NCI-H1105 treated with DMSO at 0.1 percent for 48 hours (cell line): ENCODE measurements at regions not wholly inside any gene's neighbourhood (a gene's known extent, or its start where the extent isn't known, plus 50 kb on each side); places are given as distances from the start of the nearest gene placed in this dataset.

Source experiments
- DNase-seq: peaks from one replicate; lab custom pipeline; 2025; lab: John Stamatoyannopoulos, UW

DNA sequence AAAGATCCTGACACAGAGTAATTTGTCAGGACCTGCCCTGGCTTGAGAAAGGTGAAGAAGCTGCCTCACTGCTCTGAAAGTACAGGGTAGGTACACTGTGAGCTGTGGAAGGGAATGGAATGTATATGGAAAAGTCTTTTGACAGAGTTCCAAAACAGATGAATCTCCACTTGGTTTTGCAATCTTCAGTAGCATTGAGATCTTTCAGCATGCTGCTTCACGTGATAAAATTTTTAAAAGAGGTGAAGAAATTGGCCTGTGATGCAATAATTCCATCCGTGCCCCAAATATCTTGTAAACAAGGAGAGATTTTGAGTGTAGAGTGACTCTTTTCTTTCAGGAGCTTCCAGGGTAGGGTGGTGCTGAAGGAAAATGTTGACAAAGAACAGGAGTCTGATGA lies 123.1 kb downstream of the OSR1 start:
- no peak for DNase-seq

- no peak for DNase-seq
Measured at GRCh38 chr2:19232312-19232711, 126.1 kb downstream of the OSR1 start.

GRCh38 chr2:19231625-19232024 lies 126.8 kb downstream of the OSR1 start:
- no peak for DNase-seq

DNA sequence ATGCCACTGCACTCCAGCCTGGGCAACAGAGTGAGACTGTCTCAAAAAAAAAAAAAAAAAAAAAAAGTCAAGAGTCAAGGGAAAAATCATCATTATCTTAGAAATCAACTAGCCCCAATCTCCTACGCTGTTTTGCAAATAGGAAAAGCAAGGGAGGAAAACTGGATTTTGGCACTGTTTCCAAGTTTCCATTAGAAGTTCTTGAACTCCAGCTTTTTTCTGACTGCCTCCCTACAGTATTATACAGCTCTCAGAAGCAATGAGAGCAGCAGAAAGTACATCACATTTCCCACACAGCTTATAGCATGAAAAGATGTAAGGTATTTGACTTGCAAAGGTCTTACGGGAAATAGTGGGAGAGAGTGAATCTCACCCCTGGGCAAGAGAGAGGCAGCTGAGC lies 127.8 kb downstream of the OSR1 start:
- DNase-seq: no peak

DNA sequence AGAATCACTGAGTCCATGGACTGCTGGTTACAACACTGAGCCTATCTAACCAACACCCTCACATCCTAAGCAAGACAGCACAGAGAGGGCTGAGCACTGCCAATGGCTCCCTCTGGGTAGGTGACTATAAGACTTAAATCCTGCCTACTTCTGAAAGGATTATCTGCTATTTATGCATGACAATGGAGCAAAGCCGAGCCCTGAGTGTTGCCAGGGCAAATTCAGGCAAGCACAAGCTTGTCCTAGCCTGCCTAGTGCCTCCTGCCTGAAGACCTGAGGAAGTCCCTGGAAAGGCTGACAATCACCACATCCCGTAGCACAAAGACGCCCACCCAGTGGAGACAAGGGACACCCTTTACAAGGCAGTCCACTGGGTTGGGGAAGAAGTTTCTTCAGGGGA lies 129.7 kb downstream of the OSR1 start:
- peak; percentile 64 for DNase-seq

DNA sequence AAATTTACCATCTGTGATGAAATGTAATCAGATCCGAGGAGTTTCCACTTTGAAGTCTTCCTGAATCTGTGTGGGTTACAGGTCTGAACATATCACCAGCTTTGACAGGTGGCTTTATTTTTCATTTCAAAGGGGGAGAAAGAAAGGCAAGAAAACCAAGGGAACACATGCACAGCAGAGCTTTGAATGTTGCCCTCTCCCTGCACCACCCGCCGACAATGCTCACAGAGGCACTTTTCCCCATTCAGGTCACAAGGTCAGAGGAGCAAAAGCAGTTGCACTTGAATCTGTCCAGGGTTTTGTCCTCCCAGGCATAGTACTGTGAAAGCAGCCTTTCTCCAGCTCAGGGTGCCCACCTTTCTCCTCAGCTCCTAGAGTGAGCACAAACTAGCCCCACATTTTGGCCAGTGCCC lies 130.2 kb downstream of the OSR1 start:
- DNase-seq: no peak

- DNase-seq: no peak
Measured at GRCh38 chr2:19226871-19227270, 131.6 kb downstream of the OSR1 start.

GRCh38 chr2:19226386-19226785 lies 132.0 kb downstream of the OSR1 start:
- DNase-seq: no peak

GRCh38 chr2:19225931-19226330 lies 132.5 kb downstream of the OSR1 start:
- no peak for DNase-seq

GRCh38 chr2:19225126-19225525 lies 133.3 kb downstream of the OSR1 start:
- no peak for DNase-seq

DNA sequence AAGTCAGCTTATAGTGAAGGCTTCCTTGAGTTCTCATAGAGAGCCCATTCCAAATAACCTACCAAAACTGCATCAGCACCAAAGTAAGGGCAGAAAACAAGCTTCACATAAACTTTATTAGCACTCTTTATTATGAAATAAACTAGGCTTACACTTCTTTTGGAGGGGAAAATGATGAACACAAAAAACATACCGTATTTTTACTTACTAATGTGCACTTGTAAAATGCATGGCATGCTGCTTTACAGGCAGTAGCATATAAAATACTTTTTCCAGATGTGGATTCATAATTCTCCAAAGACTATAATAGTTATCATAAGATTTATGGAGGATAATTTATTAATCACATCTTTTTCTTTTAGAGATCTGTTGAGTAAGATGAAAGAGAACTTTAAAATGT lies 133.9 kb downstream of the OSR1 start:
- no peak for DNase-seq

DNA sequence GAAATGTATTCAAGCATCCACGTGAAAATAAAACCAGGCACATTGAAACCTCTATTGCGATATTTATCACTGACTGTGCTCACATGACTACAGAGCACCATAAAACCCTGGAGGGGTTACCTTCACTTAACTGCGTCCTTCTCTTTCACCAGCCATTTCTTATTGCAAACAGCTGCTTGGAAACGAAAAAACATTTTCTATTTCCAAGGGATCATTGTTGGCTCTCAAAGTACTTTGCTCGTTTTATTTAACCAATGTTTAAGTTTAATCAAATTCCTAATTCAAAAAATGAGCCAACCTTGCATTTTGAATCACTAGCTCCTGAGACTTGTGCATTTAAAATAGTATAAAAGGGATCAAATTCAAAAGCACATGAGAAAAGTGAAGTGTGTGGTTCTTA lies 134.4 kb downstream of the OSR1 start:
- no peak for DNase-seq

DNA sequence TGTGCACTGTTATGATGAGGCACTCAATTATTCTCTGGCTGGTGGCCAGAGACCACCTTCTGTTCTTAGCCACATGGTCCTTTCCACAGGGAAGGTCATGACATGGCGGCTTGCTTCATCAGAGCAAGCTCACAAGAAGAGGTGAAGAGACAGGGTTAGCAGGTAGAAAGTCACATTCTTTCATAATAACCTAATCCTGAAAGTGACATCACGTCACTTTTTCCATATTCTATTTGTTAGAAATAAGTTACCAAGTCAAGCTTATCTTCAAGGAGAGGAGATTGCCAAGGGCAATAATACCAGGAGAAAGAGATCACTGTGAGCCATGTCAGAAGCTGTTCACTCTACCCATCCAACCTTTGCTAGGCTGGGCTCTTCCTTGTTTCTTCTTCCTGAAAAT lies 139.4 kb downstream of the OSR1 start:
- DNase-seq: no peak

- no peak for DNase-seq
Measured at GRCh38 chr2:19218166-19218565, 140.3 kb downstream of the OSR1 start.

DNA sequence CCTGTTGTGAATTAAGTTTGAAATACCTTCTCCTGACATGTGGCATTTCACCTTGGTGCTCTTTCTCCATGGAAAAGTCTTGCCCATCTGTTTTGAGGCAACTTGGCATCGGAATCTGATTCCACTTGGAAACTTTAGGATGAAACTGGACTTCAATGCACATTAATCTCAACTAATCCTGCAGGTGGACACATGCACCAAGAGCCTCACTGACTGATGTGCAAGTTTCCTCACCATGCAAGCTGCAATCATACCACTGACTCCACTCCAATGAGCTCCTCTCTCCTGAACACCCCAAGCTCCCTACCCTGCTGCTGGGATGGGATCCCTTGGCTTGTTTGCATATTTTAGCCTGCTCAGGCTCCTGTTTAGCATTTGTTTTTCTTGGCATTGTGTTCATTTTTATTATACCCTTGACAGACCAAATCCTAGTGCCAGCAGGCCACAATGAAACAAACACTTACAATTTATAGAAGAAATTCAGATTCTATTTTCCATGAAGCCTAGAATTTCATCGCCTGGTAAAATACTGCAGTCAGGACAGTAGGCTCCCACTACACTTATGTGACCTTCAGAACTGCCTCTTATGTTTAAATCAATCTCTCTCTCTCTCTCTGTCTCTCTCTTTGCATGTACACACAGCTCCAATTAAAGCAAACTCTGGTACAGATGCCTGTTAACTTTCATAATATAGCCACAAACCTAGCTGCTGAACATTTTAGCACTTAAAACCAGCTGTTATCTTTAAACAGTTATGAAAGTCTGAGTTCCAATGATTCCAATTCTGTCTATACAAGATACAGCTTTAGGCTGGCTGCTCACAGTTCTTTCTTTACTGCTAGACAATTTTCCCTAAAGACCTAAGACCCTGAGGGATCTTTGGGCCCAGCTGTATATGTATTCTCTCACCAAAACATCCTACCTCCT lies 141.5 kb downstream of the OSR1 start:
- DNase-seq: no peak

DNA sequence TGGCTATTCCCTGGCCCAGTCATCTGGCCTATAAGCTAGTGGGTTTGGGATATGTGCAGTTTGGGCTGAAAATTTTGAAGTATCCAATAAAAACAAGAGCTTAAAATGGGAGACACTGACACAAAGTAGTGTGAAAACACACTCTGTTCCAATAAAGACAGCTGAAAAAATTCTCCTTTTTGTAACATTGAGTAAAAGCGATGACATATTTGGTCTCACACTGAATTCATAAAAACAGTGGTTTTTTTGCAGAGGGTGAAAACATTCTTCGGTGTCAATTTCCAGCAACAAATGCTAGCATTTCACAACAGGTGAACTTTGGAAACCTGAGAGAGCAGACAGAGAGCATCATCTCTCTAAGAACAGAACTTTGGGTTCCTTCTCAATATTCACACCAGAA lies 142.2 kb downstream of the OSR1 start:
- no peak for DNase-seq

DNA sequence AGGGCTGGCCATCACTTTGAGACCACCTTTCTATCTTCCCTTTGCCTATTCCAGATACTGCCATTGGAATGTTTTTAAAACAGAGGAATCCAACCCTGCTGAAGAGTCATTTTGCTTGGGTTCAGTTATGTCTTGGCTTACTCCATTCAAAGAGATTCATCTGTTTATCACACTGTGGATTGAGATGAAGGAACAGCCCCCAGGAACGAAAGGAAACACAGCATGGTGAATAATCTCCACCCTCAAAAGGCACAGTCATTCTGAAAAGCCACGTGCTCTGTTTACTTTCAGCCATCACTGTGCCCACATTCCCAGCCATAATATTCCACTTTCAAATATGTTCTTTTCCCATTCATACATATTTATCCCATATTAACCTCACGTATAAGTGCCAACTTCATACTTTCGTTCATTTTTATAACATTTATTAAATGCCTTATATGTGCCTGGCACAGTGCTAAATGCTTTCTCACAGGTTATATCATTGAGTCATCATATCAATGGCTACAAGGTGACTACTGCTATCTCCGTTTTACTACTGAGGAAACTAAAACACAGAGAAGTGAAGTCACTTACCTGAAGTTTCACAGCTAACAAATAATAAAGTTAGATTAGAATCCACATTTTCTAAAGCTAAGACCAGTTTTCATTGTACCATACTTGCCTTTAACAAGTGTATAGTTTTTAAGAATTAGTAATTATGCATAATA lies 143.6 kb downstream of the OSR1 start:
- DNase-seq: no peak

DNA sequence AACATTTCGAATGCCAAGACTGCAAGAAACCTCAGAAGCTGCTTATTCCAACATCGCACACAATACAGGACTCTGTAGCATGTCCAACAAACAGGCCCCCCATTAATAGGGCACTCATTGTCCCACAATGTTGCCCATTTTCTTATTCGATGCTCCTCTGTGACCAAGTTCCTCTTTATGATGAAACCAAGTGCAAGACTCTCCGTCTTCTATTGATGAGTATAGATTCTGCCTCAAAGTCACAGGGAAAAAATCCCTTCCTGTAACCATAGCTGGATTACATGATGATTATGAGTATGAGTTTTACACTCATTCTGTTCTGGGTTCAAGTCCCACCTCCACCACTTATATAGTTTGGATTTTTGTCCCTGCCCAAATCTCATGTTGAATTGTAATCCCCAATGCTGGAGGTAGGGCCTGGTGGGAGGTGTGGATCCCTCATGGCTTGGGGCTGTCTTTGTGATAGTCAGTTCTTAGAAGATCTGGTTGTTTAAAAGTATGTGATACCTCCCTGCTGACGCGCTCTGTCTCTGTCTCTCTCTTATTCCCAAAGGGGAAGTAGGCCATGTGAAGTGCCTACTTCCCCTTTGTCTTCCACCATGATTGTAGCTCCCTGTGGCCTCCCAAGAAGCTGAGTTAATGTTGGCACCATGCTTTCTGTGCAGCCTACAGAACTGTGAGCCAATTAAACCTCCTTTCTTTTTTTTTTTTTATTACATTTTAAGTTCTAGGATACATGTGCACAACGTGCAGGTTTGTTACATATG lies 148.7 kb downstream of the OSR1 start:
- DNase-seq: no peak

DNA sequence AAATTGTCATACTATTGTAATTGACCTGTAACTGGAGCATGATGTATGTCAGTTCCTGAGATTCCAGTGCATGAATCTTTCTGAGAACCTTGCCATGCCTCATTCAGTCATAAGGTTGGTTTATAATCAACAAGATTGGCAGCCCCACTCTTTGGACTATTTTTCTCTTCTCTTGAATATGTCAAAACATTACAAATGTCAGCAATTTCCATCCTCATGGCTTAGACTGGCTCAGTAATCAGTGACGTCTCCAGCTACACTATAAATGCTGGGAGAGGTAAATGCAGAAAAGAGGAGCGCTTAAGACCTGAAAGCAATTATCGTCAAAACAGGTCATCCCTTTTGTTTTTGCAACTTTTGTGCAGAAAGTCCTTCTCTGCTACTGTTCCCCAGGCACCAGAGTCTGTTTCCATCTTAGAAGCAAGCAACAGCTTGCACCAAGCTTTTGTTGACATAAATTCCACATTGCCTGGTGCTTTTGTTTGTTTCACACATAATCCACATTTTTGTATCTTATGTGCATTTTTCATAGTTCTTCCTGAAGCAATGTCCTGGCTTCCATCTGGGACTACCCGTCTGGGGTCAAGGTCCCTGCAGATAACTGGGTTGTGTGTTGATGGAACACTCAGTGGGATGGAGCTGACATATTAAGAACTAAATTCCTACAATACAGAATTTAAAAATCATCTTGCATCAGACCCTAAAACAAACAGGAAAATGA lies 149.8 kb downstream of the OSR1 start:
- DNase-seq: no peak

DNA sequence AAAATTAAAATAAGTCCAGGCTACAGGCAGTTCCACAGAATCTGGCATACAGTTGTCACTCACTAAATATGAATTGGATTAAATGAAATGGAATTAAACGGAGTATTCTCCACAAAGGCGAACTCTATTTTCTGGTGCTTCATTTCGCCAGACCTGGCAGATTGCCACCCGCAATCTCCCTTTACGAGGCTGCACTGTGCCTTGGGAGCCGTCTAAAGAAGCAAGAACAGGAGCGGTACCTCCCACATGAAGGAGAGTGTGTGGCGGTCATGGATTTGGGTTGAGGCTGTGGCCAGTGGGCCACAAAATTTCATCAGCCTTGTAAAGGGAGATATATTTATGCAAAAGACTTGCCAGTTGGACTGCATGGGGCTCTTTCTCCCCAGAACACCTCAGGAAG lies 151.0 kb downstream of the OSR1 start:
- peak; percentile 32 for DNase-seq

DNA sequence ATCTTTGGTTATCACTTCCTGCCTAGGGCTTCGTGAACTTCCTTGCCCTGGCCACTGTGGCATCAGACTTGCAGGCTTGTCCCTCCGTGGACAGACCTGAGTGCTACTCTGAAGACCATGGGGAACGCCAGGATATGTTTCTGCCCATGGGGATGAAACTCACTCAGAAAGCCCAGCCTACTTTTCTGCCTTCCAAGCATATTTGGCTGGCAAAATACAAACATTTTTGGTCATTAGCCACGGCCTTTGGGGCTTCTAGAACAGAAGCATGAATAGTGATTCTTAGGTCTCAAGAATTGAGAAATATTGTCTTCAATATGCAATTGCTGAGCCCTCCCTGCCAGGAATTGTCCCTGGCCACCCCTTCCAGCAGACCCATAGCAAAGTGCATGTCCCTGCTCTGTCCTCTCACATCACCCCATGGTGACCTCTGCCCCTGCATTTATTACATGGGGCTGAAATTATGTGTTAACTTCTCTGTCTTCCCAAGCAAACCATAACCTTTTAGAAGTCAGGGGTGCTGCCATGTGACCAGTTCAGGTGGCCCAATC lies 152.4 kb downstream of the OSR1 start:
- DNase-seq: no peak

- no peak for DNase-seq
Measured at GRCh38 chr2:19203866-19204265, 154.6 kb downstream of the OSR1 start.
